Activated T-cell treated with anti-CD3 and anti-CD28 coated beads for 48 hours (primary cell): ENCODE measurements at regions not wholly inside any gene's neighbourhood (a gene's known extent, or its start where the extent isn't known, plus 50 kb on each side); places are given as distances from the start of the nearest gene placed in this dataset.

ENCODE experiments used
- DNase-seq: peaks from one replicate; pipeline ENCODE4 v3.0.0-alpha.2; 2020; ENCODE audit warnings: low read depth

DNA sequence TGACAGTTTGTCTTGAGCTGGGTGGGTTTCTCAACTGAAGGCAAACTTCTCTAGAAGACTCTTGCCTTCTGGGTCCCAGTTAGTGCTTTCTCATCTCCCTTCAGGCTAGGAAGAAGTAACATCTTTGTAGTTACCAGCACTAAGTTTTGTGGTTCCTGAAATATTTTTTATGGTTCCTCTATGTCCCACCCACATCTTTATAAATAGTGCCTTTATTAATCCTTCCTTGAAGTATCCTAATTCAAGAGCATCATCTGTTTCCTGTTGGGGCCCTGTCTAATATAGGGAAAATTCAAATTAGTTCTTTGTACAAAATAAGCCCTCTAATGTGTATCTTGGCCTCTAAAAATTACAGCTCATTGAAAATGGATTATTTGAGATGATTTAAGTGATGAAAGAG, 147.4 kb upstream of the MAOA start:
- DNase-seq: no peak

DNA sequence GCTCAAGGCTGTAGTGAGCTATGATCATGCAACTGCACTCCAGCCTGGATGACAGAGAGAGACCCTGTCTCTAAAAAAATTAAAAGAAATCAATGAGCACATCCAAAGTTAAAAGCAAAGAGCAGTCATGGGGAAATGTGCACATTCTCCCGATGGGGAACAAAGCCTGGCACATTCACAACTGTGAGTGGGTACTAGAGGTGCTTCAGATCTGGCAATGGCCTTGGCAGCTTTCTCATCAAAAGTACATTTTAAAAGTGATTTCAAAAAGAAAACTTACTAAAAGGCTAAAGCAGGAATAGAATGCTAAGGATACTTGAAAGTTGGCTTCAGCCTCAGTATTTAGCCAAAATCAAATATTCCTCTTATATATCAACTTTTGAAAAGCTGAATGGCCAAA, 145.9 kb upstream of the MAOA start:
- no peak for DNase-seq

DNA sequence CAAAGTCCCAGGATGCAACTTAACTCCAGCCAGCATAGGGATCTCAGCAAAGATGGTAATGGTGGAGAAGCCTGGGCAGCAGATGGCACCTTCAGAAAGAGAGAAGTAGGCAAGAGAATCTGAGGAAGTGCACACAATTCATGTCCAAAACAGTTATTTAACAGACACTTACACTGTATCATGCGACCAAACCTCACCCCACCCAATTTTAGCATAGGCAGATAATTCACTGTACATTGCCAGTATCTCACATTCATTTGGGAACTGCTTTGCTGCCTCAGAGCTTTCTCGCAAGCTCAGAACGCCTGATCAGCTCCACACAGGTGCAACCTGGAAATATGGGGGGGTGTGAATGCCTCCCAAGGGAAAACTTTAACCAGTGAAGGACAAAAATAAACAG, 143.0 kb upstream of the MAOA start:
- DNase-seq: no peak

DNA sequence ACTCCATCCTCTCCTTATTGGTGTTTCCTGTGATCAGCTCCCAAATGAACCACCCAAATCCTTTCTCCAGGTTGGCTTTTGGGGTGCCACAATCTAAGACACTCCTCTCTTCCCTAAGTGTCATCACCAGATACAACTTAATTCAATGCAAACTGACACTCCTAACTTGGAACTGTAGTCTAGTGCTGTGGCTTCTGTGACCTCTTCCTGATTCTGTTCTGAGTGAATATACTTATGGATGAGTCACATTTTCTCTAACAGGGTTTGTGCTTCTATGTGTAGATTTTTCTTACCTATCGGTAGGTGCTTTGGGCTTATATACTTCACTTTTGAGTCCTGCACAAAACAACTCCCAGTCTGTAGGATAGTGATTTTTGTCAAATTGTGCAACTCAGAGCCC, 141.3 kb upstream of the MAOA start:
- DNase-seq: no peak

DNA sequence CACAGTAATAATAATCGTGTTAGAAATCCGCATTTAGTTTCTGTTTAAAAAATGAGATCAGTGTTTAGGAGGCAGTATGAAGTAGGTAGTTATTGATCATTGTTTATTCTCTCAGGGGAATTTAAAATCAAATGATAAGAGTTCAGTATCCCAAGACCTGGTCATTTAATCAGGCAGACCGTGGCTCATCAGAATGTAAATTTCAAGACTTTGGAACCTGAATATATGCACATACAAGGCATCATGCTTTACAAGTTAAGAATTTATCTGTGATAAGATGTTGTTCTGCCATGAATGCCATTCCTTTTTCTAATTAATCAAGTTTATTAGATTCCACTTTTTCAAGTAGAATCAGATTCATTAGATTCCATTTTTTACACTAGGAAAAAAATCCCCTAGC, 133.5 kb upstream of the MAOA start:
- DNase-seq: no peak

DNA sequence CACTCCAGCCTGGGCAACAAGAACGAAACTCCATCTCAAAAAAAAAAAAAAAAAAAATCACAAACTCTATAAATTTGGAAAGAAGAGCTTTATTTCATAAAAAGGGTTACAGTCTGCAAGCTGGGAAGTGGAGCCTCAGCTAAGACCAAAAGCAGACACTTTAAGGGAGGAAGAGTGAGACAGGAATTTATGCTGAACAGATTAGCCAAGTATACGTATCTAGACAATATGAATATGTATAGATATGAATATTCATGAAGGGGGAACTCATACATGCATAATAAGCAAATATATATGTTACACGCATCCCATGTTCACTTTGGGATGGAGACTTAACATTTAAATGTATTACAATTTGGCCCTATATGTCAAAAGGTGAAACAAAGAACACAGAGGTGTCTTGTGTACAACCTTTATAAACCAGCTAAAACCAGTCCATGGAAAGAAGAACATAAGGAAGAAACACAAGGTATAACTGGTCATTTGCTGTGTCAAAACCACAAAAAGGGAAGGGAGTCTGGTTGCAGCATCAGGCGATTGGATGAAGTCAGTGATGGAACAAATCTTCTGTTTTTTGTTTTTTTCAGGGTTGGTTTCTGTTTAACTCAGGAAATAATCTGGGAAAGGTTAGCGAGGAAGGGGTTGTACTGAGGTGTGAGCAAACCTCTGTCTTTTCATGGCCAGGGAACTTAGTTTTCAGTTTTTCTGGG, 130.0 kb upstream of the MAOA start:
- DNase-seq: no peak

DNA sequence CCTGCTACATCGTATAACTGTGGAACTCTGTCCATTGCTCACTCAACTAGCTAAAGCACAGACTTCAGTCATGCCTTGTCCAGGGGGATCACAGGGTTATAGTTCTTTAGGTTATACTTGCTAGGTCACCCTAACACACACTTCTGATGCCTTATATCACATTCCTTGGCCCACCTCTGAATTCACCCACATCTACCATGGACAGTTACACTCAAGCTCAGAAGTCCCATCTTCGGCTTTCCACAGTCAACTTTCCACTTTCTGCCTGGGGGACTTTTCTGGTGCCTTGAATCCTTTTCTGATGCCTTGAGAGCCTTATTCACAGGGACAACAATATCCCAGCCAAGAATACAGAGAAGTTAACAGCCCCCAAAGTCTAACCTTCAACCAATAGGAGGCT, 129.2 kb upstream of the MAOA start:
- no peak for DNase-seq

DNA sequence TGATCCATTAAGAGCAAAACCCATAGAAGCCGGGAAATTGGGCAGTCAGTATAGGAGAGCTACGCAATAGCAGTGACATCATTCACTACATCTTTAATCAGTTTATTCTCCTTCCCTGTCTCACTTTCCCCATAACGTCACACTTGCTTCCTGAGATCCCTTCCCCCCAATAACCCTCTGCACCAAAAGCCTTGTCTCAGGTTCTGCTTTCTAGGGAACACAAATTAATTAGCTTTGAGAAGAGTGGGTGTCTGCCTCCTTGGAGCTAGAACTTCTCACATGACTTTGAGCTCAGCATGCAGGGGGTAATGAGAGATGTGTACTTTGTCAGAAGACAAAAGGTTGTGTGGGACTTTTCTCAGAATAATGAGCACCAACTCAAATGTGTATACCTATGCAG, 128.3 kb upstream of the MAOA start:
- no peak for DNase-seq

DNA sequence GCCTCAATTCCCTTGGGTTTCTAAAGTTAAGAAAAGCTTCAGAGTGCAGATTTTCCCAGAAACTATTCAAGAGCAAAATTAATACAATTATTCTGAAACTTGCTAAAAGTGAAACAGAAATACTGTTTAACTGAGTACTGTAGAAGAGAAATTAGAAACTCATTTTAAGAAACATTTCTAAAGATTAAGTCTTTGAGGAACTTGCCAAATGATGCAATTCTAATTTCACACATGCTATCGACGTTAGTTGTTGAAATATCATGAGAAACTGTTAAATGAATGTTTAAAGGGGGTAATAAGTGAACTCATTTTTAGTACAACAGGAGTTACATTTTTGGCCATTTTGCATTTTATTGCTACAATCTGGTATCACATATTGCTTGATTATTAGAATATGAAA, 125.3 kb upstream of the MAOA start:
- DNase-seq: no peak

DNA sequence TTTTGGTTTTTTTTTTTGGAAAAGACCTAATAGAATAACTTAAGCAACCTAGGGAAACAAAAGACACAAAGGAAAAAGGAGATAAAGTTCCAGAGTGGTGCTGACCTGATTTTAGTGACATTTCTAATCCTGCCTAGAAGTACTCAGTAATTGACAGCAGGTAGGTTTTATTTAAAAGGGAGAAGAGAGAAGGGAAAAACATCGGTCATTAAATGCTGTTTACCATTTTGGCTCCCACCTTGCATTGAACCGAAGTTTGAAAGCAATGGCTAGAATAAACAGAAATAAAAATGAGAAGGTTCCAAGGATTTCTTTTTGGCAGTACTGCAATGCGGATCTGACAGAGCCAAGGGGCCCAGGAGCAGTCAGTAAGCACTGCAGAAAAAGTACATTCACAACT, 115.8 kb upstream of the MAOA start:
- no peak for DNase-seq

DNA sequence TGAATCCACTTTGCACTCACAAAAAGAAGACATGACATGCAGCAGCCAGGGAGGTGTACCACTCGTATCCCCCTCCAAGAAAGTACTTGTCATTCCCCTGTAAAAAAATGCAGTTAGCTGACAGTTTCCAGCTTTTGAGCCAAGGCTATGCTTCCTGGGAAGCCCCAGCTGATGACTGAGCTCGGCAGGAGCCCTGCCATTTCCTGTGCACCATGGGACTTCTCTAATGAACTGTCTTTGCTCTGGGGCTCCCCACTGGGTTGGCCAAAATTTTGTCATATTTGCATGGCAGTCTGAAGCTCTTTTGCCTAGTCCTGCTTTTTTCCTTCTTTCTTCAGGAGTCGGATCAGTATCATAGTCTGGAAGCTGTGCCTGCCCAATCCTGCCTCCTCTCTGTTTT, 104.5 kb upstream of the MAOA start:
- no peak for DNase-seq

DNA sequence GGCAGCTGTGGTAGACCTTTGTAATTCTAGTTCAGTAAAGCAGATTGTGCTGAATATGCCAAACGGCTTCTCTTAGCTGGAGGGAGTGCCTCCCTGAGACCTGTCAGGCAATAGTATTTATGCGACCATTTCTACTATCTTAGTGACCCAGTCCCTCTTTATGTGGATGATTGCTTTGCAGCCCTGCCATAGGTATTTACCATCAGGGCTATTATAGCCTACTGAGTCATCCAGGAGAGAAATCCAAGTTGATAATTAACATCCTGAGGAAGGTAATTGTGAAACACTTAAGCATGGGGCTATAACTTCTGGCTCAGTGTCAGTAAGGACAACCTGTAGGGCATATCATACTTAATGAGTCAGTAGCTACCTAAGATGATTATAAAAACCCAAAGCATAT, 103.9 kb upstream of the MAOA start:
- no peak for DNase-seq

DNA sequence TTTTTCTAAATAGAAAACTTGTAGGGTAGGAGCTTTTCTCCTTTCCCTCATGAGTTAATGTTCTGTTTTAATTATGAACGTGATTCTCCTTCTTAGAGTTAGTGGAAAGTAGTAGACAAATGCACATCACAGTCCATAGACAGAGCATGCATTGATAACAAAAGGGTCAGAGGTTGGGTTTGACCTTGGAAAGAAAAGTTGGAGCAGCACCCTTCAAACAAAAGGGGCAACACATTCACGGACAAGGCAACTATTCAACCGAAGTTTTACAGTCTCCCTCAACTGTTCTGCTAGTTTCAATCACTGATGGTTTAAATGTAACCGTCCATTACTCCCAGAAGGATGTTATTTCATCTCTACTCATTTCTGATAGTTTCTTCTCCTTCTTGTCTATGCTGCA, 103.4 kb upstream of the MAOA start:
- DNase-seq: no peak

DNA sequence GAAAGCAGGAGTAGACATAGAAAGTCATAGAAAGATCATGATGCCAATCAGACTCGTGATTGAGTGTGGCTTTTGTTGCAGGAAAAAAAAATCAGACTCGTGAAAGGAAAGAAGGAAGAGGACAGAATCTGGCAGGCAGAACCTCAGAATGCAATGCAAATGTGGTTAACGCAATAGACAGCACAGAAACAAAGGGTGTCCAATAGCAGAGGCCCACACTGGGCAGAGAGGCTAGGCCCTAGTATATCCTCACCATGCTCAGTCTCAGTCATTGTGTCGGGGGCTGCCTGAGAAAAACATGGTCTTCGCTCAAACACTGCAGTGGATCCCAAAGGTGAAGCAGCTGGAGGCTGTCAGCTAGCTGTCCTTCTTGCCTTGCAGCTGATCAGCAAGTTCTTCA, 102.8 kb upstream of the MAOA start:
- DNase-seq: no peak

DNA sequence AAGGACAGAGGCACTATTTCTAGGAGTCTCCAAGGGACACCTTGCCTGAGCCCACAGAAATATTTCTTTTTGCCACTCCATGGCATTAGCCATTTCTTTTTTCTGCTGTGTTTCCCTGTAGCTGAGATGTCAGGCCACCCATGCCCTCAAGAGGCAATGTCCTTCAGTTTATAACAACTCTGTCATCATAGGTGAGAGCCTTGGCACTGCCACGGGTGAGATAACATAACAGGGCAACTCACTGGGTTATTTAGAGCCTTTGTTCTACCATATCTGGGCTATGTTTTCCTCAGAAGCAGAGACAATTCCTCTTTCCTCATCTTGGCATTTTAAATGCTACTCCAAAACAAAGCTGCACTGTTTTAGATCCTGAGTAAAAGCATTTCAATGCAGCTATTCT, 99.9 kb upstream of the MAOA start:
- DNase-seq: no peak

DNA sequence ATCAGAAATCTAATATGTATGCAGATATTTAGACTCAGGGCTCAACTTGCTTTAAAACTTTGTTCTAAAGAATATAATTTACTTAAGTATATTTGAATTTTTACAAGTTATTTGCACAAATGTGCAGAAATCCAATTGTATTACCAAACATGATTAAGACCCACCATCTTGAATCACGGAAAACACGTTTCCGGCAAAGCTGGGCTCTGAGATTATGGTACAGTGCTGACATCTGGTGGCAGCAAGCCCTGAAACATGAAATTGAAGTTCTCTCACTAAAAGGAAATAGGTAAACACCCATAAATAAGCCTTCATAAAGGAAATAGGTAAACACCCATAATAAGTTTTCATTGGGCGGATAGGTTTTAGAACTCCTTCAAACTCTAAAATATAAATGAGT, 98.3 kb upstream of the MAOA start:
- DNase-seq: peak; percentile 28

DNA sequence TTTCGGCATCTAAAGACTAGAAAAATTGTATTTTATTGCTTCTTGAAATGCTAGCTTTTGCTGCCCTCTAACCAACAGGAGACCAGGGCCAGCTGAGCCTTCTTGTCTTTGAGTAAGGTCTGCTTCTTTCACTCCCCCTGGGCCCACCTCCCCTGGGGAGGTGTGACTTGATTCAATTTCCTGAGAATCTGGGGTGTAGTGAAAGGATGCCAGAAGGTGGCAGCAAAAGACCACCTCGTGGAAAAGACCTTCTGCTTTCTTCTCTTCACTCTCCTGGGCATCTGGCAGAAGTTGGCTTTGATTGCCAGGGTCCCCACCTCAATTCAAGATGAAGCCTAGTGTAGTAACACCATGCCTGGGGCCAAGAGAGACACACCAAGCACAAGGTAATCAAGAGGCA, 96.5 kb upstream of the MAOA start:
- peak; percentile 12 for DNase-seq

DNA sequence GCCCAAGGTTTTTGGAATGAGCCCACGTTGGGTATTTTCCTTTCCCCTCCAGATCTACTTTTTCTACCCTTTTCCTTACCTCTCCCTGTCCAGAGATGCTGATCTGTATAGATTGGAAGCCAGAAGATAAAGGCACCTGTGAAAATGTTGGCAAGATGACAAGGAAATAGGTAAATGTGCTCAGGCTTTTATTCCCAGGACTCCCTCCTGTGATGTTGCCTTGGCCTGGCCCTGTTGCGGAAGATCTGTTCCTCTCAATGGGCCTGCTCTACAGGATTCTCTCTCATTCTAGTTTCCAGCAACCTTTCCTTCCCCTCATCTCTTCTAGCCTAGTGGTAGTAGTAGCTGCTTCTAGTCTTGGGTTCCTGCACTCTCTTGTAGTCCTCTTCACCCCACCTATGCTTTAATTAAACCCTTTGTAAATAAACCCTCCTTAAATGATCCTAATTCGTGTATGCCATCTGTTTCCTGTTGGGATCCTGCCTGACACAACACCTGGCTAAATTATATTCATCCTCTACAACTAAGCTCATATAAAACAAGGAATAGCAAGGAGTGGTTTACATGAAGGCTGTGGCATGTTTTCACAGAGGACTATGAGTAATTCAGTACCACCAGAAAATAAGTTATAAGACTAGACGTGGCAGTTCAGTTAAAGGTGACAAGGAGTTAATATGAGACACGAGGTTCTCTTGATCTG, 95.7 kb upstream of the MAOA start:
- DNase-seq: no peak

DNA sequence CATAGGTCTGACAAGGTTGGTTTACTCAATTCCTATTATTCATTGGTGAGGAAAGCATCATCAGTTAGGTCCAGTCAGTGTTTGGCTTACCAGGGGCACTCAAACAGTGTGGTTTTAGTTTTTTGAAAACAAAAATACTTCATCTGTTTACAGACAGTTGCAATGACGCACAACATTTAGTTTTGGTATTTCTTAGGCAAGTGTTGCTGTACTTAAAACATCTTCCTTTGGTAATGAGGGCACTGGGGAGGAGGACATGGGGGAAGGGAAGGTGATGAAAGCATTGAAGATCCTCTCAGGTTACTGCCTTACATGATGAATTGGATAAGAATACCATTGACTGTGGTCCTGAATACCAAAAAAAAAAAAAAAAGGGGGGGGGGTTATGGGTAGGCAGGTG, 93.7 kb upstream of the MAOA start:
- DNase-seq: no peak

DNA sequence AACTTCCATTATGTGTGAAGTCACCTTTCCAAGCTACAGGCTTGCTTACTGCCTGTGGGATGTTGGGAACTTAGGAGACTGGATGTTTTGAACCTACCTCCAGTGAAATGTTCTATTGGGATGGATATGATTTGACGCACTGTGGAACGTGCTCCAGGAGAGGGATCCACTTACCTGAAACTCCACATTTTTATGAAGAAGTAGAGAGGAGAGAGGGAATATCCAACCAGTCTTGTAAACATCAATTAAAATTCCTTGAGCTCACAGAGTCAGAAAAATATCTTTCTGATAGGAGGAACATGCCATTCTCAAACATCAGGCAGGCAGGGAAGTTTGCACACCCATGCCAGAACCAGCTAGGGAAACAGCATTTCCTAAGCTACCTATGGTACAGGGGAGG, 91.1 kb upstream of the MAOA start:
- no peak for DNase-seq

DNA sequence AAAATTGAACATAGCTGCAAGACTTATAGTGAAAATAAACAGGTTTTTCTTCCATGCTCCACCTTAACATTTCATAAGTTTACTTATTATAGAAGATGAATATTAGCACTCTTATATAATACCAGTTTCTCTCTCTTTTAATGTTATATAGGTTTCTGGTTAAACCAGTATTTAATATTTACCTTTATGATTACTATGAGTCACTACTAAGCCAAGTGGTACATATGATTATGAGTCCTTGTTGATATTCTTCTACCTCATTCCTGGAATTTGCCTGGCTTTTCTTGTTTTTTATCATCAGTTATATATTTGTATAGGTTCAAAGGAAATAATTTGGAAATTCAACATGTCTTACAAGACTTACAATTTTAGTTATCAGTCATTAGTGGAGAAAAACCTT, 89.9 kb upstream of the MAOA start:
- DNase-seq: no peak

DNA sequence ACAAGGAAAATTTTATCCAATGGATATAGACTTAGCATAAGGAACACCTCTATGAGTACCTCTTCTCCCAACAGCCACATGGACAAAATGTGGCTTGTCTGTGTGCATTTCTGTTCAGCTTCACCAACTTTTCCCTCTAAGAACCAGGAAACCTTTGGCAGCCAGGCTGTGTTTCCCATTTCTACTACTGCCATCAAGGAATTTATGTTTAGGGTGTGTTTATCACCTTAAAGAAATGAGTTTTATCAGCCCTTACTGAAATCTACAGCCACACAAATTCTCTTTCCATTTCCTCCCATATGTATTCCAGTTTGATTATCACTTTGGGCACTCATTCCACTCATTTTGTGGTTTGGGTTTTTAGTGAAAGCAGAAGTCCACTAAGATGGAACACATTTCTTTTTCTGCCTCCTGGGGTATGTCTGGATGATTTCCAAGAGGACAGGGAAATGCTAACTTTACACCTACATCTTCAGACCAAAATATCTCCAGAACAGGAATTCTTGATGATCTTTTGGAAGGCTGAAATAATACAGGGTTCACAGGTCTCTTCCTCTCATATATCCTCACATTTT, 82.6 kb upstream of the MAOA start:
- no peak for DNase-seq

DNA sequence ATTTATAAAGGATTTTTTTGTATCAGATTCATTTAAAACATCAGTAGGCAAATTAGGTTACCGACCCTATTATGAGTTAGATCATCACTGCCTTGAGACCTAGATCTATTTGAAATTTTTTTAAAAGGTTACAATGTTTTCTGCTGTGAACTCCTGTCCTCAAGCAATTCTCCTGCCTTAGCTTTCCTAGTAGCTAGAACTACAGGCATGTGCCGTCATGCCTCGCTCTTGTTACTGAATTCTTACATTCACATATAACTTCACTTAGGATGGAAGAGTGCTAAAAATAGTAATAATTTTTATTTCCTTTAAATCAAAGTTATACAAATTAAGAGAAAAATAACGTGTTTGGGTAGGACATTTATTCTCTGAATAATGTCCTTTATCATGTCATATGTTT, 75.5 kb upstream of the MAOA start:
- DNase-seq: no peak

DNA sequence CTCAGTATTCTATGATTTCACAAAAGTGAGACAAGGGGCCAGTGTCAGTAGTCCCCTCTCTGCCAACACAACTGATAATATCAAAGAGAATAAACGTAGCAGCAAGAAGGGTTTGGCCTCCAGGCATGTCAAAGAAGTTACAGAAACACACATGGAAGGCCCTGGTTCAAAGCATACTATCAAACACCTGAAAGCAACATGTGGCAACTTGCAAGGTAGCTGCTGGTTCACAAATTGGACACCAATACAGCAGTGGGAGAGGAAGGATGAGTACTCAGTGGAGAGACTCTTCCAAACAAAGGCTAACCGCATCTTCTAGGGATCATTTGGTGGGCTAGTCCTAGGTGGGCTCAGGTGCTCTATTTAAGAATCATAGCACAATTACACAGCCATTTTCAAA, 74.9 kb upstream of the MAOA start:
- no peak for DNase-seq
